ENCODE measurements at regions not wholly inside any gene's neighbourhood (a gene's known extent, or its start where the extent isn't known, plus 50 kb on each side); places are given as distances from the start of the nearest gene placed in this dataset.

- TF ChIP-seq CTCF (IDR thresholded peaks at IDR 0.05) = no peak
- TF ChIP-seq POLR2A (IDR thresholded peaks at IDR 0.05) = no peak
Observed at GRCh38 chr4:114257501-114257900, 278.1 kb upstream of the ARSJ start.

Measured in transverse colon (tissue), 3 donors.